ENCODE measurements at regions not wholly inside any gene's neighbourhood (a gene's known extent, or its start where the extent isn't known, plus 50 kb on each side); places are given as distances from the start of the nearest gene placed in this dataset.

DNA sequence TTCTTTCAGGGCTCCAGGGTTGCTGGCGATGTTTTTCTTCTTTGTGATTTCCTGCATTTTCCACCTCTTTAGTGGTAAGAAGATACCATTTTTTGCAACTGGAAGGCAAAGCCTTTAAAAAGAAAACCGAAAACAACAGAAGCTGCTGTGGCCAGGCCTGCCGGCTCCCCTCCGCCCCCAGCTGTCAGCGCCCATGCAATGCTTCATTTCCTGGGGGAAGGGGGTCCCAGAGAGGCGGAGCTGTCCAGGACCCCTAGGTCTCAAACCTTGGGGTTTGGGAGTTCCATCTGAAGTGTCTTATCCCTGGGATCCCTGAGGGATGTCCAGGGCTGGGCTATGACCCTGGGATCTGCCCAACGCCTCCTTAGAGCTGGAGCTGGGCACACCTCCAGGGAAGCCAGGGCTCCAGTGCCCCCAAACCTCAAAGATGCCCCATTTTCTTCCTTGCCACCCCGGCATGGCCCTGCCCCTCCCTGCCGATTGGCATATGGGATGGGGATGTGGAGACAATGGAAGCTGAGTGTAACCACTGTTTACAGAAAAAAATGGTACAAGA is 257.2 kb upstream of the MVB12B start:
- no peak overlapping the region for H2AFZ ChIP-seq (ENCODE audit: low read depth, low read length)
- H3K79me2 ChIP-seq (ENCODE audit: control insufficient read depth, insufficient read depth, low read length), result no peaks in the 10 kb centered on the region
- FAIRE-seq (no peak), DNase-seq (ENCODE audit: low read depth, low spot score) (no peak)
- H3K9me3 ChIP-seq (replicated peaks; ENCODE audit: control insufficient read depth, insufficient read depth, low read length), result no peaks in the 10 kb centered on the region
- no peak overlapping the region for H3K27ac ChIP-seq (ENCODE audit: insufficient read depth, low read depth, low read length)
- H3K36me3 ChIP-seq (ENCODE audit: control insufficient read depth in 2 of 2, extremely low read depth in 1 of 2, insufficient read depth in 2 of 2, low read length in 2 of 2), result no peaks in the 10 kb centered on the region
- intact Hi-C loops (cut with micrococcal nuclease) (no loop called here), dilution Hi-C loops (cut with MboI; ENCODE audit: extremely low pct_ligation_motif_present, low sequenced_read_pairs) (no loop called here)
- TF ChIP-seq, protein P1, sequence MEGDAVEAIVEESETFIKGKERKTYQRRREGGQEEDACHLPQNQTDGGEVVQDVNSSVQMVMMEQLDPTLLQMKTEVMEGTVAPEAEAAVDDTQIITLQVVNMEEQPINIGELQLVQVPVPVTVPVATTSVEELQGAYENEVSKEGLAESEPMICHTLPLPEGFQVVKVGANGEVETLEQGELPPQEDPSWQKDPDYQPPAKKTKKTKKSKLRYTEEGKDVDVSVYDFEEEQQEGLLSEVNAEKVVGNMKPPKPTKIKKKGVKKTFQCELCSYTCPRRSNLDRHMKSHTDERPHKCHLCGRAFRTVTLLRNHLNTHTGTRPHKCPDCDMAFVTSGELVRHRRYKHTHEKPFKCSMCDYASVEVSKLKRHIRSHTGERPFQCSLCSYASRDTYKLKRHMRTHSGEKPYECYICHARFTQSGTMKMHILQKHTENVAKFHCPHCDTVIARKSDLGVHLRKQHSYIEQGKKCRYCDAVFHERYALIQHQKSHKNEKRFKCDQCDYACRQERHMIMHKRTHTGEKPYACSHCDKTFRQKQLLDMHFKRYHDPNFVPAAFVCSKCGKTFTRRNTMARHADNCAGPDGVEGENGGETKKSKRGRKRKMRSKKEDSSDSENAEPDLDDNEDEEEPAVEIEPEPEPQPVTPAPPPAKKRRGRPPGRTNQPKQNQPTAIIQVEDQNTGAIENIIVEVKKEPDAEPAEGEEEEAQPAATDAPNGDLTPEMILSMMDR (IDR thresholded peaks at IDR 0.05; ENCODE audit: extremely low read depth in 1 of 2, insufficient read depth in 1 of 2, low read depth in 1 of 2, low read length in 2 of 2), result no peak
- TF ChIP-seq EZH2 (IDR thresholded peaks at IDR 0.05; ENCODE audit: borderline replicate concordance, low read depth, low read length, severe bottlenecking) (no peak), JUN (IDR thresholded peaks at IDR 0.05; ENCODE audit: borderline replicate concordance, insufficient read depth, insufficient read length, low read depth) (no peak), GATA2 (IDR thresholded peaks at IDR 0.05; ENCODE audit: insufficient read depth, insufficient read length, low read depth, low read length) (no peak), MYC (IDR thresholded peaks at IDR 0.05; ENCODE audit: low read depth, low read length) (no peak), POLR2AphosphoS5 (IDR thresholded peaks at IDR 0.05; ENCODE audit: insufficient read depth, low read depth, low read length) (no peak), FOS (IDR thresholded peaks at IDR 0.05; ENCODE audit: borderline replicate concordance, insufficient read depth, low read length) (no peak), POLR2A (IDR thresholded peaks at IDR 0.05; ENCODE audit: low read depth, low read length) (no peak)
- TF ChIP-seq, protein P2, sequence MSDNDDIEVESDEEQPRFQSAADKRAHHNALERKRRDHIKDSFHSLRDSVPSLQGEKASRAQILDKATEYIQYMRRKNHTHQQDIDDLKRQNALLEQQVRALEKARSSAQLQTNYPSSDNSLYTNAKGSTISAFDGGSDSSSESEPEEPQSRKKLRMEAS (IDR thresholded peaks at IDR 0.05; ENCODE audit: insufficient read depth, insufficient read length), result no peak
- ChIA-PET CTCF (interaction anchor here (0.8 kb wide), 1 partner anchor 429 kb away, joined by 3 read pairs; no protein-coding TSS in a partner anchor), POLR2A (no interaction called here)
- no peaks in the 10 kb centered on the region for H3K9me1 ChIP-seq (replicated peaks; ENCODE audit: control insufficient read depth, extremely low read depth, insufficient read depth, low read length)
- H3K4me1 ChIP-seq (ENCODE audit: control insufficient read depth, extremely low read depth, insufficient read depth, low read length), result no peaks in the 10 kb centered on the region
- H4K20me1 ChIP-seq (replicated peaks; ENCODE audit: control insufficient read depth, extremely low read depth, insufficient read depth, low read length), result no peaks in the 10 kb centered on the region
- H3K9ac ChIP-seq (replicated peaks; ENCODE audit: extremely low read depth, insufficient read depth, low read length), result no peak overlapping the region
- no TSS peak for BruUV-seq (replicated peaks)
- H3K4me2 ChIP-seq (ENCODE audit: insufficient read depth, low read length), result no peak overlapping the region
- no peak overlapping the region for H3K4me3 ChIP-seq (replicated peaks in 1 of 3; ENCODE audit: insufficient read depth in 1 of 3, low read depth in 1 of 3, low read length in 3 of 3)
- H3K27me3 ChIP-seq (ENCODE audit: control insufficient read depth in 2 of 2, insufficient read depth in 2 of 2, low read length in 2 of 2), result no peaks in the 10 kb centered on the region

All from endothelial cell of umbilical vein (primary cell).